SU-DHL-6 (cell line): ENCODE measurements at regions not wholly inside any gene's neighbourhood (a gene's known extent, or its start where the extent isn't known, plus 50 kb on each side); places are given as distances from the start of the nearest gene placed in this dataset.

Experiments
- H2AFZ ChIP-seq: fragments of 200-600 bp; sonication (generic); 2 replicates; pipeline ENCODE4 v1.6.1; 2014; ENCODE audit warnings: low read depth, mild to moderate bottlenecking, moderate library complexity, mixed read lengths, antibody characterized with exemption, low read length; ENCODE audit not compliant: severe bottlenecking
- H3F3A ChIP-seq: fragments of 200-600 bp; shearing (Covaris generic); 2 replicates; pipeline ENCODE4 v1.6.0; 2016; ENCODE audit warnings: antibody characterized with exemption, mild to moderate bottlenecking; ENCODE audit not compliant: insufficient read depth
- H3K27ac ChIP-seq: fragments of 200-600 bp; sonication (generic); 2 replicates; pipeline ENCODE4 v1.5.1; 2016; ENCODE audit warnings: low read depth, mild to moderate bottlenecking, low read length, moderate library complexity, mixed read lengths
- H3K27me3 ChIP-seq: fragments of 200-600 bp; sonication (generic), shearing (Covaris generic); 2 replicates; pipeline ENCODE4 v1.6.0; 2014; ENCODE audit warnings: mild to moderate bottlenecking, low read length
- H3K36me3 ChIP-seq: fragments of 200-600 bp; sonication (generic); 2 replicates; pipeline ENCODE4 v1.6.1; 2014; ENCODE audit warnings: mild to moderate bottlenecking, low read length, mixed read lengths
- H3K4me2 ChIP-seq: fragments of 300-600, 200-600 bp; shearing (Covaris generic), sonication (generic); 2 replicates; pipeline ENCODE4 v1.6.0; 2014; ENCODE audit warnings: low read length, low read depth, mild to moderate bottlenecking; ENCODE audit not compliant: poor library complexity, severe bottlenecking
- H3K4me3 ChIP-seq: fragments of 200-600 bp; sonication (generic); 2 replicates; pipeline ENCODE4 v1.5.1; 2014; ENCODE audit warnings: antibody characterized with exemption, low read length, mild to moderate bottlenecking, mixed read lengths; ENCODE audit not compliant: insufficient read depth, poor library complexity, severe bottlenecking
- H3K79me2 ChIP-seq: fragments of 200-600 bp; sonication (generic); 2 replicates; pipeline ENCODE4 v1.6.1; 2014; ENCODE audit warnings: mild to moderate bottlenecking, low read length, moderate library complexity; ENCODE audit not compliant: insufficient read depth
- H3K9ac ChIP-seq: fragments of 200-600 bp; sonication (generic); 2 replicates; pipeline ENCODE4 v1.7.0; 2014; ENCODE audit warnings: mild to moderate bottlenecking, low read length
- H3K9me2 ChIP-seq: fragments of 200-600 bp; sonication (generic); replicated peaks from 2 replicates; pipeline ENCODE4 v1.6.1; 2014; ENCODE audit warnings: low read length; ENCODE audit not compliant: insufficient read depth
- H3K9me3 ChIP-seq: fragments of 200-600 bp; sonication (generic); 2 replicates; pipeline ENCODE4 v1.6.1; 2014; ENCODE audit warnings: low read length, mixed read lengths; ENCODE audit not compliant: insufficient read depth
- H4K20me1 ChIP-seq: fragments of 200-600 bp; sonication (generic); 2 replicates; pipeline ENCODE4 v1.6.1; 2014; ENCODE audit warnings: low read depth, mild to moderate bottlenecking, antibody characterized with exemption, low read length, moderate library complexity, mixed read lengths
- EZH2phosphoT487 ChIP-seq: fragments of 200-600 bp; sonication (generic), shearing (Covaris generic); conservative IDR thresholded peaks from 2 replicates; pipeline ENCODE4 v1.6.1; 2018; ENCODE audit warnings: mild to moderate bottlenecking, antibody characterized with exemption, low read length, moderate library complexity, mixed read lengths
- TF ChIP-seq, protein P1 (sequence below): fragments of 200-600 bp; sonication (generic); IDR thresholded peaks from one replicate; pipeline ENCODE4 v1.5.1; 2017; ENCODE audit warnings: antibody characterized with exemption, mild to moderate bottlenecking, low read length, moderate library complexity; ENCODE audit not compliant: insufficient read depth, poor library complexity, severe bottlenecking

DNA sequence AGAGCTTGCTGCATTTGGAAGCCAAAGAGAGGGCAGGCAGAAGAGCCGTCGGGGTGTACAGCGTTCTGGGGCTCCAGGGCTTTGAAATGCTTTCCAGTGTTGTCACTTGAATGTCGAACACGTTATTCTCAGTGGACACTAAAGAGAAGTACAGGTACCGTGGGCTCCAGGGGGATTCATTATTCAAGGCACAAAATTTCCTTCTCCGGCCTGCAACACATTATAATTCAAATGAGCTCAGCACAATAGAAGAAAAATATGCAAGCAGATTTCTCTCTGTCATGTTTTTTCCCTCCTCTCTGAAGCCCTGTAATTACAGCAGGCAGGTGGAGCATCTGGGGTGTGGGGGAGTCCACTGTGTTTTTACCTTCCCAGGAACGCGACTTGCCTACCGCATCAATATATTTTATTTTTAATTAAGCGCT is 293.1 kb downstream of the ZSWIM6 start:
- Histone ChIP-seq H4K20me1 (no peaks in the 10 kb centered on the region), H2AFZ (no peak overlapping the region), H3K4me3 (no peak overlapping the region), H3K27me3 (no peaks in the 10 kb centered on the region), H3K9me2 (no peaks in the 10 kb centered on the region), H3K9me3 (no peaks in the 10 kb centered on the region), H3K36me3 (no peaks in the 10 kb centered on the region), H3K79me2 (no peaks in the 10 kb centered on the region), H3F3A (no peaks in the 10 kb centered on the region), H3K4me2 (no peak overlapping the region), H3K9ac (no peak overlapping the region), H3K27ac (no peak overlapping the region)
- TF ChIP-seq EZH2phosphoT487, result no peak
- TF ChIP-seq, protein P1, sequence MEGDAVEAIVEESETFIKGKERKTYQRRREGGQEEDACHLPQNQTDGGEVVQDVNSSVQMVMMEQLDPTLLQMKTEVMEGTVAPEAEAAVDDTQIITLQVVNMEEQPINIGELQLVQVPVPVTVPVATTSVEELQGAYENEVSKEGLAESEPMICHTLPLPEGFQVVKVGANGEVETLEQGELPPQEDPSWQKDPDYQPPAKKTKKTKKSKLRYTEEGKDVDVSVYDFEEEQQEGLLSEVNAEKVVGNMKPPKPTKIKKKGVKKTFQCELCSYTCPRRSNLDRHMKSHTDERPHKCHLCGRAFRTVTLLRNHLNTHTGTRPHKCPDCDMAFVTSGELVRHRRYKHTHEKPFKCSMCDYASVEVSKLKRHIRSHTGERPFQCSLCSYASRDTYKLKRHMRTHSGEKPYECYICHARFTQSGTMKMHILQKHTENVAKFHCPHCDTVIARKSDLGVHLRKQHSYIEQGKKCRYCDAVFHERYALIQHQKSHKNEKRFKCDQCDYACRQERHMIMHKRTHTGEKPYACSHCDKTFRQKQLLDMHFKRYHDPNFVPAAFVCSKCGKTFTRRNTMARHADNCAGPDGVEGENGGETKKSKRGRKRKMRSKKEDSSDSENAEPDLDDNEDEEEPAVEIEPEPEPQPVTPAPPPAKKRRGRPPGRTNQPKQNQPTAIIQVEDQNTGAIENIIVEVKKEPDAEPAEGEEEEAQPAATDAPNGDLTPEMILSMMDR, result no peak

DNA sequence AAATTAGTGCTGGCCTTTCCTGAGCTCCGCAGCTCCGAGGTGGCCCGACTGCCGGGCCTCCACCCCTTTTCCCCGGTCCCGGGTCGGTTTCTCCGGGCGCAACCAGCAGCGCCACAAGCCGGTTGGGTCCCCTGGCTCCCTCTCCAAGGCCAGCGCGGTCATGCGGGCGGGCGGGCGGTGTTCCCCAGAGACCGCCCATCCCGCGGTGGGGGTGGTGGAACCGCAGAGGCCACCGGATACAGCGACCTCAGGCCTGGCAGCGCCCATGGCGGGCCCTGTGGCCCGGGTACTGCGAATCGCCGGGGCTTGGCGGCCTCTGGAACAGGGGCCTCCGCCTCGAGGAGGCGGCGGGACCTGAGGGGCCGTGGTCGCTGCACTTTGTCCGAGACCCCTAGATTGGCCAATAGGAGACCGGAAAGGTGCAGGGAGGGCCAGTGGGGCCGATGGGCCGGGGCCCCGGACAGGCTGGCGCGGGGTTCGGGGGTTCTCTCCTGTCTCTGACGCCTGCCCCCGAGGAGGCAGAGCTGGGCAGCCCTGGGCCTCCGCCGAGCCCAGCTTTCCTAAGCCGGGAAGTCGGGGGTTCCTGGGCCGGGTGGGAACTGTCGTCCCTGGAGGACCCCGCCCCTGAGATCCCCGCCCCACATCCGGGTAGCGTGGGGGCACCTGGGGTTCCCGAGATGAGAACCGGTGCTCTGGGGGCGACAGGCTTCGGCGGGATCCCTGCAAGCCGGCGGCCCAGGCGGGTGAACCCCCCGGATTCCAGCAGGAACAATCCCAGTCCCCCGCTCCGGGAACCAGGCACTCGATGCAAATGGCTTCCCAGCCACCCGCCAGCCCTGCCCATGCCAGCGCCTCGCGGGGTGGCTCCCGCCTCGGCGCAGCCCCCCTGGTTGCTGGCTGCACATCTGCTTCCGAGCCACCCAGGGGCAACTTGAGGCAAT is 293.9 kb downstream of the ZSWIM6 start:
- H3K36me3 ChIP-seq, result no peaks in the 10 kb centered on the region
- no peaks in the 10 kb centered on the region for H3K27me3 ChIP-seq
- H3F3A ChIP-seq, result no peaks in the 10 kb centered on the region
- no peaks in the 10 kb centered on the region for H3K79me2 ChIP-seq
- H3K9me3 ChIP-seq, result no peaks in the 10 kb centered on the region
- H4K20me1 ChIP-seq, result no peaks in the 10 kb centered on the region
- no peaks in the 10 kb centered on the region for H3K9me2 ChIP-seq
- no peak overlapping the region for H3K4me3 ChIP-seq
- TF ChIP-seq, protein P1, result no peak
- no peak for TF ChIP-seq EZH2phosphoT487
- no peak overlapping the region for H2AFZ ChIP-seq
- no peak overlapping the region for H3K27ac ChIP-seq
- no peak overlapping the region for H3K9ac ChIP-seq
- no peak overlapping the region for H3K4me2 ChIP-seq

DNA sequence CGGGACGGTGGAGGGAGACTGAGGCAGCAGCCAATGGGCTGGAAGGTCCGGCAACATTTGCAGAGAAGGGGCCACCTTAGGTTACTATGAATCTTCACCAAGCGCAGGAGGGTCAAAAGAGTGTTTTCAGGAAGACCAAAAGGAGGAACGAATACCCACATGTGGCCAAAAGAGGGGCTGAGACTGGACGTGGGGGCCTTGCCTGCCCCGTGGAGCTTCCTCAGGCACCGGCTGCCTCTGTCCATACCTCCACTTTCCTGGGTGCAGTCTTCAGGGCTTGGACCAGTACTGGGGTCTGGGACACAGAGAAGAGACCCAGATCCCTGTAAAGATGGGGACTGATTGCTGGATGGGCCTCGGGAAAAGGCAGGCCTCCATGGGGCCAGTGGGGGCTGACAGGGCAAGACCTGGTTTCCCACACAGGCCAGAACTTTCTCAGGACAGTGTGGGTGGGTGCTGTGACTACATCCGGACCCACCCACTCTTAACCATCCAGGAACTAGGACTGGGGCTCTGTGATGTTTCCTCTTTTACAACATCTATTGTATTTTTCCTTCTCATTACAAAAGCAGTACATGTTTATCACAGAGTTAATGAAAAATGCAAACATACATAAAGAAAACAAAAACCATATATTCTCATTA is 294.7 kb downstream of the ZSWIM6 start:
- Histone ChIP-seq H3K9me3 (no peaks in the 10 kb centered on the region), H3F3A (no peaks in the 10 kb centered on the region), H3K27ac (no peak overlapping the region), H3K9me2 (no peaks in the 10 kb centered on the region), H3K4me3 (no peak overlapping the region), H4K20me1 (no peaks in the 10 kb centered on the region), H2AFZ (no peak overlapping the region), H3K4me2 (no peak overlapping the region), H3K27me3 (no peaks in the 10 kb centered on the region), H3K79me2 (no peaks in the 10 kb centered on the region), H3K36me3 (no peaks in the 10 kb centered on the region), H3K9ac (no peak overlapping the region)
- TF ChIP-seq EZH2phosphoT487, result no peak
- TF ChIP-seq, protein P1, result no peak
